MCF 10A (cell line): ENCODE measurements at regions not wholly inside any gene's neighbourhood (a gene's known extent, or its start where the extent isn't known, plus 50 kb on each side); places are given as distances from the start of the nearest gene placed in this dataset.

Source experiments
- BruUV-seq: library from RNA; stranded (reverse); fragments of 400-500 nt; replicated peaks from 2 replicates; lab custom pipeline; 2021; lab: Mats Ljungman, UMichigan
- CTCF ChIA-PET: fragments of 300-600 bp; sonication (Branson Sonifier 250); formaldehyde crosslinking; extraction: SDS; loops from one replicate; lab custom pipeline; 2021; ENCODE audit warnings: antibody characterized with exemption, inconsistent platforms; lab: Yijun Ruan, JAX
- POLR2A ChIA-PET: fragments of 300-600, 350-650 bp; sonication (Branson Sonifier 250); formaldehyde crosslinking; extraction: SDS; loops from one replicate; lab custom pipeline; 2020; ENCODE audit warnings: antibody characterized with exemption, inconsistent platforms; lab: Yijun Ruan, JAX
- DNase-seq: peaks from one replicate; pipeline ENCODE4 v3.0.0-alpha.2; 2018; ENCODE audit not compliant: unreplicated experiment
- H3K27ac Mint-ChIP-seq: one replicate; pipeline ENCODE4 v1.8.0; 2022; ENCODE audit warnings: mild to moderate bottlenecking, low read depth, mixed read lengths; ENCODE audit not compliant: unreplicated experiment
- H3K27me3 Mint-ChIP-seq: one replicate; pipeline ENCODE4 v1.8.0; 2022; ENCODE audit warnings: mixed read lengths; ENCODE audit not compliant: insufficient read depth, unreplicated experiment
- H3K36me3 Mint-ChIP-seq: one replicate; pipeline ENCODE4 v1.8.0; 2022; ENCODE audit warnings: mild to moderate bottlenecking, moderate library complexity, mixed read lengths; ENCODE audit not compliant: insufficient read depth, unreplicated experiment
- H3K4me1 Mint-ChIP-seq: one replicate; pipeline ENCODE4 v1.8.0; 2022; ENCODE audit warnings: mixed read lengths; ENCODE audit not compliant: insufficient read depth, unreplicated experiment
- H3K4me3 Mint-ChIP-seq: one replicate; pipeline ENCODE4 v1.8.0; 2022; ENCODE audit warnings: mild to moderate bottlenecking, moderate library complexity, mixed read lengths; ENCODE audit not compliant: unreplicated experiment
- H3K9me3 Mint-ChIP-seq: one replicate; pipeline ENCODE4 v1.8.0; 2022; ENCODE audit warnings: mixed read lengths; ENCODE audit not compliant: unreplicated experiment
- CTCF ChIP-seq: fragments of 200-600 bp; IDR thresholded peaks from one replicate; pipeline ENCODE4 v1.8.0; 2022; ENCODE audit warnings: antibody characterized with exemption, mild to moderate bottlenecking; ENCODE audit not compliant: unreplicated experiment
- intact Hi-C: fragments of 100-400 bp; cut with micrococcal nuclease; formaldehyde crosslinking; loops from 2 replicates; pipeline ENCODE4 v1.14.1; 2022

DNA sequence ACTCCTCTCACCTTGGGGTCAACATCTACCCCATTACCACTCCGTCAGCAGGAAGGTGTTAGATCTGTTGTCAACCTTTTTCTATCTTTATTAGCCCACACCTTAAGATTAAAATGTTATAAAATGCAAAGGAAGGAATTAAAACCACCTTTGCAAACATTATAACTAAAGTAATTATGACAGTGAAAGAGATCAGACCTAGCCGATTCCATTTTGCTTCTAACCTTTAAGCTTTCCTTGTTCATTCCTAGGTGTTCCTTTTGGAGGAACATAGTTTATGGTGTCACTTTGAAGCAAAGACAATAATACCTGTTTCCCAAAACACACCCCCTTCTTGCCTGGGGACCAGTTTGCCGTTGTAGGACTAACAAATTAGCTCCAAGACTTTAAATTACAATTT is 1223.0 kb upstream of the ADGRB3 start:
- no peaks in the 10 kb centered on the region for H3K36me3 Mint-ChIP-seq
- peaks cover 11% of the 10 kb centered on the region for H3K4me1 Mint-ChIP-seq
- no TSS peak for BruUV-seq
- DNase-seq = no peak
- POLR2A ChIA-PET = no interaction called here
- no peak overlapping the region for H3K27ac Mint-ChIP-seq
- no peaks in the 10 kb centered on the region for H3K27me3 Mint-ChIP-seq
- no peak overlapping the region for H3K4me3 Mint-ChIP-seq
- no peaks in the 10 kb centered on the region for H3K9me3 Mint-ChIP-seq
- no peak for TF ChIP-seq CTCF
- intact Hi-C loops = no loop called here
- CTCF ChIA-PET = no interaction called here

GRCh38 chr6:67411036-67411435 is 1224.0 kb upstream of the ADGRB3 start:
- no TSS peak for BruUV-seq
- no peak overlapping the region for H3K4me3 Mint-ChIP-seq
- H3K36me3 Mint-ChIP-seq = no peaks in the 10 kb centered on the region
- DNase-seq = no peak
- no peak for TF ChIP-seq CTCF
- peaks cover under 1% of the 10 kb centered on the region for H3K9me3 Mint-ChIP-seq
- ChIA-PET CTCF (no interaction called here), POLR2A (no interaction called here)
- peaks cover 11% of the 10 kb centered on the region for H3K4me1 Mint-ChIP-seq
- H3K27ac Mint-ChIP-seq = no peak overlapping the region
- intact Hi-C loops = no loop called here
- no peaks in the 10 kb centered on the region for H3K27me3 Mint-ChIP-seq

DNA sequence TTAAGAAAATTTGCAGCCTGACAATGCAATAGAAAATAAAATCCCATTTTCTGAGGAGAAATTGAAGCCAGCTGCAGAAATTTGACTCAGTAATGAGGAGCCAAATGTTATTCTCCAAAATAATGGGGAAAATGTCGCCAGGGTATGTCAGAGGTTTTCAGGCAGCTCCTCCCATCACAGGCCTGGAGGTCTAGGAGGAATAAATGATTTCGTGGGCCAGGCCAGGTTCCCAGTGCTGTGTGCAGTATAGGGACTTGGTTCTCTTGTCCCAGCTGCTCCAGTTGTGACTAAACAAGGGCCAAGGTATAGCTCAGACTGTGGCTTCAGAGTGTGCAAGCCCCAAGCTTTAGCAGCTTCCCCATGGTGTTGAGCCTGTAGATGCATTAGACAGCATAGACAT is 1240.8 kb upstream of the ADGRB3 start:
- H3K9me3 Mint-ChIP-seq = peaks cover 10% of the 10 kb centered on the region
- intact Hi-C loops = no loop called here
- no peaks in the 10 kb centered on the region for H3K27me3 Mint-ChIP-seq
- POLR2A ChIA-PET = no interaction called here
- no peak for TF ChIP-seq CTCF
- H3K4me3 Mint-ChIP-seq = no peak overlapping the region
- CTCF ChIA-PET = no interaction called here
- no peak for DNase-seq
- no TSS peak for BruUV-seq
- no peak overlapping the region for H3K27ac Mint-ChIP-seq
- H3K36me3 Mint-ChIP-seq = no peaks in the 10 kb centered on the region
- no peaks in the 10 kb centered on the region for H3K4me1 Mint-ChIP-seq

- DNase-seq = no peak
- H3K27ac Mint-ChIP-seq = no peak overlapping the region
- TF ChIP-seq CTCF = no peak
- intact Hi-C loops = no loop called here
- H3K27me3 Mint-ChIP-seq = no peaks in the 10 kb centered on the region
- CTCF ChIA-PET = no interaction called here
- H3K4me1 Mint-ChIP-seq = no peaks in the 10 kb centered on the region
- POLR2A ChIA-PET = no interaction called here
- no TSS peak for BruUV-seq
- H3K36me3 Mint-ChIP-seq = no peaks in the 10 kb centered on the region
- peaks cover 10% of the 10 kb centered on the region for H3K9me3 Mint-ChIP-seq
- no peak overlapping the region for H3K4me3 Mint-ChIP-seq
These were observed 1241.7 kb upstream of the ADGRB3 start for GRCh38 chr6:67393356-67393755.
